ENCODE measurements at regions not wholly inside any gene's neighbourhood (a gene's known extent, or its start where the extent isn't known, plus 50 kb on each side); places are given as distances from the start of the nearest gene placed in this dataset.
"Not testable (repeated sequence)": the region's sequence is repeated elsewhere in the genome, so short reads cannot be mapped to it uniquely, and the experiment has no call there.

- Mint-ChIP-seq H3K27me3 (ENCODE audit: low read depth) (no peaks in the 10 kb centered on the region), H3K36me3 (ENCODE audit: low read depth) (no peaks in the 10 kb centered on the region), H3K27ac (no peak overlapping the region), H3K4me1 (no peaks in the 10 kb centered on the region), H3K4me3 (no peak overlapping the region), H3K9me3 (no peaks in the 10 kb centered on the region)
- no peak for TF ChIP-seq CTCF (IDR thresholded peaks at IDR 0.05; ENCODE audit: unreplicated experiment in 3 of 3)
Observed at GRCh38 chr2:35454966-35455638, 900.5 kb upstream of the CRIM1 start.

- H3K9me3 Mint-ChIP-seq: no peaks in the 10 kb centered on the region
- no peak overlapping the region for H3K4me3 Mint-ChIP-seq
- no peaks in the 10 kb centered on the region for H3K36me3 Mint-ChIP-seq (ENCODE audit: low read depth)
- no peak for TF ChIP-seq CTCF (IDR thresholded peaks at IDR 0.05; ENCODE audit: unreplicated experiment in 3 of 3)
- no peaks in the 10 kb centered on the region for H3K4me1 Mint-ChIP-seq
- no peak overlapping the region for H3K27ac Mint-ChIP-seq
- no peaks in the 10 kb centered on the region for H3K27me3 Mint-ChIP-seq (ENCODE audit: low read depth)
Observed at GRCh38 chr2:35447821-35448220, 907.8 kb upstream of the CRIM1 start.

- TF ChIP-seq CTCF (IDR thresholded peaks at IDR 0.05; ENCODE audit: unreplicated experiment in 3 of 3): no peak
- Mint-ChIP-seq H3K4me3 (no peak overlapping the region), H3K36me3 (ENCODE audit: low read depth) (no peaks in the 10 kb centered on the region), H3K4me1 (no peaks in the 10 kb centered on the region), H3K9me3 (no peaks in the 10 kb centered on the region), H3K27ac (no peak overlapping the region), H3K27me3 (ENCODE audit: low read depth) (no peaks in the 10 kb centered on the region)
Observed at GRCh38 chr2:35447215-35447614, 908.4 kb upstream of the CRIM1 start.

GRCh38 chr2:35443087-35443486, 912.5 kb upstream of the CRIM1 start:
- Mint-ChIP-seq H3K9me3 (no peaks in the 10 kb centered on the region), H3K27me3 (ENCODE audit: low read depth) (no peaks in the 10 kb centered on the region), H3K36me3 (ENCODE audit: low read depth) (no peaks in the 10 kb centered on the region), H3K4me3 (no peak overlapping the region), H3K27ac (no peak overlapping the region), H3K4me1 (no peaks in the 10 kb centered on the region)
- TF ChIP-seq CTCF (IDR thresholded peaks at IDR 0.05; ENCODE audit: unreplicated experiment in 3 of 3): no peak

- not testable (repeated sequence) for H3K36me3 Mint-ChIP-seq (ENCODE audit: low read depth); H3K4me1 Mint-ChIP-seq; H3K4me3 Mint-ChIP-seq; H3K27ac Mint-ChIP-seq; H3K27me3 Mint-ChIP-seq (ENCODE audit: low read depth); H3K9me3 Mint-ChIP-seq
Observed at GRCh38 chr2:35441575-35441974, 914.0 kb upstream of the CRIM1 start.

GRCh38 chr2:35440308-35440707, 915.3 kb upstream of the CRIM1 start:
- H3K4me3 Mint-ChIP-seq; H3K4me1 Mint-ChIP-seq; H3K27me3 Mint-ChIP-seq (ENCODE audit: low read depth); H3K27ac Mint-ChIP-seq; H3K9me3 Mint-ChIP-seq; H3K36me3 Mint-ChIP-seq (ENCODE audit: low read depth): not testable (repeated sequence)

- not testable (repeated sequence) for H3K27me3 Mint-ChIP-seq (ENCODE audit: low read depth); H3K36me3 Mint-ChIP-seq (ENCODE audit: low read depth); H3K9me3 Mint-ChIP-seq; H3K4me3 Mint-ChIP-seq; H3K27ac Mint-ChIP-seq; H3K4me1 Mint-ChIP-seq
Observed at GRCh38 chr2:35436893-35437292, 918.7 kb upstream of the CRIM1 start.

All from nephron (organoid).